ENCODE measurements at regions not wholly inside any gene's neighbourhood (a gene's known extent, or its start where the extent isn't known, plus 50 kb on each side); places are given as distances from the start of the nearest gene placed in this dataset.
A peak's percentile ranks its signal among the peaks of the same experiment; 100 is the strongest.

DNA sequence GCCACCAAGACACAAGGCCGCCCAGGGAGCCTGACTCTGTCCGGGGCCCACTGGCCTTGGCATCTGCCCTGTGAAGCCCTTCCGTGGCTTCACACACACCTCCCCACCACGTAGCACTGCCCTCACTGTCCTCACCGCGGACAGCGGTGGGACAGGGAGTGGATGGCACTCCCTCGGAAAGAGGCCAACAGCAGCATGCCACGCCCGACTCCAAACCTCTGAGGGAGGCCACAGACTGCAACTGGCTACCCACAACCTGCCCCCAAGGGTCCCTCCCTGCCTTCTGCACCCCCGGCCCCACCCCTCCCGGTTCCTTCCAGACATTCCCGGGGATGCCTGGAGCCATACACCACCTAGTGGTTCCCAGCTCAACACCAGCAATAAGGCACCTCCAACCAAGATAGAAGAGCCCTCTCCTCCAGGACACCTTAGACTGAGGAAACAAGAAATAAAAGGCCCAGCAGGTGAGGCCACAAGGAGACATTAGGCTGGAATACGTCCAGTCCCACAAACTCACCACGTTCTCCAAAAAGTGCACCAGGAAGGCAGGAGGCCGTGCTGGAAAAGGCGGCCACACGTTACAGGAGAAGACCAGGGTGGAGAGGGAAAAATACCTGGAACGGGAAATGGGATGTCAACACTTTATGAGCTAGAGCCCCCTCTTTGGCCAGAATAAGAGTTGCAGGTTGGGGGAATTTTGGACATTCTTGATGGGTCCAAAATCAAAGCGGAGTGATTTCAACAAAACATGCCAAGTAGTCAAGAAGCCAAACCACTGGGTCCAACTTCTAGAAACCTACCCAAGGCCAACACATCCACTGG lies 310.0 kb downstream of the SOX9 start:
- DNase-seq = no peak

DNA sequence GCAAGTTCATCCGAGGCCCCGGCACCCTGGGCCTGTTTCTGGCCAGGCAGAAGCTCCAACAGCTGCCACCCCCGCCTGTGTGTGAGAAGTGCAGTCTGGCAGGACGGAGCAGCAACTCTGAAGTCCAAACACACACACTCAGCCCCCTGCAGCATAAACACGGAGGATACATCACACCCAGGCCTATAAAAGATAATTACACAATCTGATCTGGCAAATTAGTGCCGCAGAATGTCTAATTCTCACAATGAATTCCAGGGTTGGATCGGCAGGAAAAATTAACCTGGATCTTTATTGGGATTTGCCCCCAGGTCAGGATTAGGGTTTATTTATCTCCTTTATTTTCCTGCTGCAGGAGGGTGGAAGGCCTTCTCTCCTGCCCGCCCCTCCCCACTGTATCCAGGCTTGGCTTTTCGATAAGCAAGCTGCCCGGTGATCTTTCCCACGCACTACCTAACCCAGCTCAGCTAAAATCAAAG lies 311.4 kb downstream of the SOX9 start:
- DNase-seq = no peak

DNA sequence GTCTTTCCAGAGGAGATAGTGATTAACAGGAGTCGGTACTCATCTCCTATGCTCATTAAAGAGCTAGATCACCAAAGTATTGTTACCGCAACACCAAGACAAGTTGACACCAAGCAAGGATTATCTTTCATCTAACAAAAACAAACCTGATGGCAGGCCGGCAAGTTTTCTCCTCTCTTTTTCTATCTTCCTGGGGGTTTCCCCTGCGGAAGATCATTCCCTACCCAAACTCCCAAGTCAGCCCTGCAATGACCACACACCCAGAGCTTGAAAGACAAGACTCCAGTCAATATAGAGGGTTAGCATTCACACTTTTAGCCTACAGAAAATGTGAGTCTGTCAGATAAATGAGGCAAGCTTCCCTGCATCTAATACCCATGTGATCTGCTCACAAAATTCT lies 312.1 kb downstream of the SOX9 start:
- DNase-seq = no peak

DNA sequence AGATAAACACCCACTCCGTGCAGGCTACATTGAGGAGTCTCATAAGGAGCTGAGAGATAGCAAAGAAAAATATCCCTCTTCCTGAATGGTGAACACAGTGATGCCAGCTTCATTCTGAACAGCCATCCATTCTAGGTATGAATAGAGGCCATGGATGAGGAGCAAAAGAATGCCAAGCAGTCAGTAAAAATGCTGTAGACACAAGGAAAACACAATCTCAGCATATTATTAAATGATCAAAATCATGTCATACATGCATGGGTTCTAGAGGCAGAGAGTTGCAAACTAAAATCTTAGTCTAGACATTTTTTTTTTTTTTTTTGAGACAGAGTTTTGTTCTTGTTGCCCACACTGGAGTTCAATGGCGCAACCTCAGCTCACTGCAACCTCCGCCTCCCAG lies 313.0 kb downstream of the SOX9 start:
- DNase-seq = no peak

DNA sequence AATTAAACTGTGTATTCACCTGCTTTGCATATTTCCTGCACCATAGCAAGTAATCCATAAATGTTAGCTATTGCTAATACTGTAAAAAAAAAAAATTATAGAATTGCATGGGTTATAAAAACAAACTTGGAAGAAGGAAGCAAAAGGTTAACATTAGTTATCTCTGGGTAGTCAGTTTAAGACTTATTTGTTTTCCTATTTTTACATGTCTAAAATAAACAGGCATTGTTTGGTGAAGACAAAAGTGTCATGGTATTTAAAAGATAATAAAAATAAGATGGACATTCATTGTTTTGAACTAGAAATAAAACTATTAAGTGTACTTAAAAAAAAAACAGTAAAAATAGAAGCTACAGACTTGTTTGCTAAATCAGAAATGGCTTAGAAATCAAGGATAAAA lies 313.8 kb downstream of the SOX9 start:
- no peak for DNase-seq

DNA sequence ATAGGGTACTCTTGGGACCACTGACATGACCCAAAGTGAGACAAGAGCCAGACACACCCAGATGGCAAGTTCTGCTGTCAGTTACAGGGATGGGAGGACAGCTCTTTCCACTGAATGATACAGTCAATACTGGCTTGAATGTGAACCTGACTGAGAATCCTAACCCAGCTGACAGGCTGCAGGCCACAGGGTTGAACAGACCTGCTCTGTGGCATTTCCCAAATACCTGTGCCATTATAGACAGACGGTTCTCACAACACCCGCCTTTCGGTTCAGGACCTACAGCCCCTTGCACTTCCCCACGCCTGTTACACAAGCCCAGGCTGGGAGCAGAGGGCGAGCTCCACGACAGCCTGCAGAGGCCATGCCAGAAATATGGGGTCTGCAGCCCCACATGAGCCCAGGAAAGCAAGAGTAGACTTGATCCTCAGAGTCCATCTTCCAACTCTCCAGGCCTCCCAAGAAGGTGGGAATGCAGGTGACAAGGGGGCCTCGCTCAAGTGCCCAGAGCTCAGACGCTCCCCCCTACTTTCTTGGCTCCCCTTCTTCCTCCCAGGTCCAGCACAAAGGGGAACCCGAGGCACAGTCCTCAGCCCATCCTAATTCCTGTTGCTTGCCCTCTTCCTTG lies 314.3 kb downstream of the SOX9 start:
- DNase-seq = no peak

DNA sequence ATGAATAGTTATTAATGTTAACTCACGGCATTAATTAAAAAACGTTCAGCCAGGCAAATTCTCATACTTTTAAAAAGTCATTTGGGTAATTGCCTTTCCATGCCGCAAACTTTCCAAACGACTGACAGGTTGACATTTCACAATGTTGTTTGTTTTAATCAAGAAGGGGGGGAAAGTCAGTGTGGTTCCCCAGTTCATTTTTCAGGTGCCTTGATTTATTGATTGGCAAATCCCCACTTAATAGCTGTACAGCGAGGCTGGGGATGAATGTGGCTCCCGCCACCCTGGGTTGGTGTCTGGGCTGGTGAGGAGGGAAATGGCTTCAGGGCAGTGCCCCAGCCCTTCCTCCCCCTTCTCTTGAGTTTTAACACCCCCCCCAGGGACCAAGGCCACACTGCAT lies 318.0 kb downstream of the SOX9 start:
- no peak for DNase-seq

DNA sequence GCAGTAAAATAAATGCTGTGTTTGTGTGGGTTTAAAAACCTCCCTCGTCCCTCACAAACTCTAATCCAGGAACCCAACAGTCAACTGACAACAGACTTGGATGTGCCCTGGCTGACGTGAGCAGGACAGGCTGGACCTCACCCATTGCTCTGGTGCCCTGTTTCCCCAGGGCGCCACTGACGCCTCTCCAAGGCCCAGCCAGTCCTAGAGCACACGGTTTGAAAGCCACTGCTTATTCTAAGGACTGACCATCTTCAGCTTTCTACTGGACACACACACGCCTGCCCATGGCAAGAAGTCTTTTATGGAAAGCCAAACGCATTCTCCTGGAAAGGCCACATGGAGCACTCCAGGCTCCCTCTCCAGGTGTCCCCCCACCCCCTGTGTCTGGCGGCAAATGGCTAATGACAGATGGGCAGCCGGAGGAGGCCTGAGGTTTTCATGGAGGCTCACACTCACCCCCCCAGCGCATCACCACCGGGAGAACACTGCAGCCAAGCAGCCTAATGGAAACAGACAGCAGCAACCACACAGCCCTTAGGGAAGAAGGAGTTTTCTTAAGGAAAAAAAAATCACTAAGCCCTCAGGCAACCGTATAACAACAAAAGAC lies 319.2 kb downstream of the SOX9 start:
- no peak for DNase-seq

DNA sequence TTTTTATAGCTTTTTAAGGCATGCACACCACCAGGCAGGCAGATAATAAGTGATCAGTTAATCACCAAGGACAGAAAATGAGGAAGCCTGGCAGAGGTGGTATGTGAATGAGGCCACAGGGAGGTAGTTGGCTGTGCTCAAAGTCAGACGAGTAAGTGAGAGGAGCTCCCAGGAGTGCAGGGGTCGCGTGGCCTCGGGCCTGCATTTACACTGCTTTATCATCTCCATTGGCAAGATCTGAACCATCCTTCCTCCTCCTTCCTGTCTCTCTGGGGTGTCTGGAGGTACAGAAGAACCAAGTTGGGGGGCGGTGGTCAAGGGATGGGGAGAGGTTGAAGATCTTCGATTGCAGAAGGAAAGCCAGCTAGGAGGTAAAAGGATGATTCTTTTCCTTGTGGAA lies 320.1 kb downstream of the SOX9 start:
- no peak for DNase-seq

DNA sequence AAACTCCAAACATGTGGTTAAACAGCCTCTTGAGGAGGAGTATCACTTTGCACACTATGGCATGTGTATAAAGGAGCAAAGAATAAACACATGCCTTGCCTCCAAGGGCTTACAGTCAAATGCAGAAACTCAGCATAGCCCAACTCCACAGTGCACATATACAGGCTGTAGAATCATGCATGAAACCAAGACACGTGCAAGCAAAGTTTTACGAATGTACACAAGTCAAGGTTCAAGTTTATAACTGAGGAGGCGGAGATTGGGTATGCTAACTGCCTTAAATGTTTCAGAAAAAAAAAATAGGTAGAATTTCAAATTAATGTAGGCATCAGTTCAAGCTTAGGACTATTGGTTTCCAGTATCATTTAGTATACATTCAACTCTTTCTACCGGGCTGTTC lies 321.1 kb downstream of the SOX9 start:
- no peak for DNase-seq

DNA sequence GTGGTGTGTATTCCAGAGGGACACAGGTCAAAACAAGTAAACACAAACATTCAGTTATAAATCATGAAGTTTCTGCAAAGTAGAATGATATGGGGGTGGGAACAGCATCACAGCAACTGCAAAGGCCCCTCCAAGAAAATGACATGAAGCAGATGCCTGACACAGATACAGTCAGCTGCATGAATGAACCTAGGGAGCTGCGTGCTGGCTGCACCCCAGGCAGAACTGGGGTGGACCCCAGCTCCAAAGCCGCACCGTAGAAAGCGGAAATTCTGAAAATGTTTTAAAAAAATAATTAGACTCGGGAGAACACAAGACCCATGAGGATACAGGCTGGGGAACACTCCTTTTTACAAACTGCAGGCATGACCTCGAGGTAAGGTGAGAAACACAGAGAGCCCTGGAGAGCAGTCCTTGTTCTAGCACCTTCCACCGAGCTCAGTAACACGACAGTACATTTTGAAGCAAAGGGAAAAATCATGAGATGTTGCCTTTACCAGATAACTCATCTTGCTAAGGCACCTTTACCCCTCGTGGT lies 323.8 kb downstream of the SOX9 start:
- no peak for DNase-seq

DNA sequence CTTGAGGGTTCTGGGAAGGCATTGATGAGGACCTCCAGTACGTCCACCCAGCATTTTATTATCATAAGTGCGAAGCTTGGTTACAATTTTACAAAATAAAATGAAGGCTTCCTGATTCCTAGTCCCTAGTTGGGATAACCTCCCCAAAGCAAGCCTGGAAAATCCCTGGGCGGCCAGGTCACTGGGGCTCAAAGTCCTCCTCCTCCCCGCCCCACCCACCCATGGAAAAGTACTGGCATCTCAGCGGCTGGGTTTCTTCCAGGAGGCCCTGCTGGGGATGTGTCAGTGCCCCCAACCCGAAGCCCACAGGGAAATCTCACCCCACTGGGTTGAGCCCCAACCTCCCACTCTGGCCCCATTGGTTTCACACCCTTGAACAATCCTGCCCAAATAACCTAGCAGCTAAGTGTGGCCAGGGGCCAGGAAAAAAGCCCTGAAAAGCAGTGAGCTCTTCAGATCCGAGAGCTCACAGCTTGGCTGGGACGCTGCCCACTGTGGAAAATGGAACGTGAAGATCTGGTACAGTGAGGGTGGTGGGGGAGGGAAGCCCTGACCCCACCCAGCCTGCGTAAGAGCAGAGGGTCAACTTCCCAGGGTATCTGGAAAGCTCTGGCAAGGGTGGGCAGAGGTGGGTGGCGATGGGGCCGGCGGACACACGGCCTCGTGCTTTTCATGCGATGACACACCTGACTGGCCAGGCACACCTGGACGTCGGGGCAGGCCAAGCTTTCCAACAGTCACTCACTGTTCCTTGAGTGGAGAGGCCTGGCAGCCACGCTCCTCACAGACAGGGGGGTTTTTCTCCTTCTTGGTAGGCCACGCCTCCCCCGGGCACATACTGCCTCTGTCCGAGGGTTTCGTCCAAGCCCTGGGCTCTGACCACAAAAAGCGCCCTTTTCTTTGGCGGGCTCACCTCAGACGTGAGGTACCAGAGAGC lies 324.5 kb downstream of the SOX9 start:
- peak; percentile 71 for DNase-seq

DNA sequence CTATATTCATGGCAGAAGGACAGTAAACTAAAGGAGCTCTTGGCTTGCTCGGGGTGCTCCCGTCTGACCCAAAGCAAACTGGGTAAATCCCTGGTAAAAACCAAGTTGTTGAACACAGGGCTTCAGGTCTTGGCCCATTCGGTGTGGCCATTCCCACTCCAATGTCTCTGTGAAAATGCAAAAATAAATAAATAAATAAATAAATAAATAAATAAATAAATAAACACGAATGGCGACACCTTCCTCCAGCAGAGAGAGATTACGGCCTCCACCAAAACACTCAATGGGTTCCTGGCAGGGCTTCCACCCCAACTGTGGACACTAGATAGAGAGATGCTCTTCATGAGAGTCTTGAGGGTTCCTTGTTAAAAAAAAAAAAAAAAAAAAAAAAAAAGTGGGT lies 325.3 kb downstream of the SOX9 start:
- DNase-seq = no peak

DNA sequence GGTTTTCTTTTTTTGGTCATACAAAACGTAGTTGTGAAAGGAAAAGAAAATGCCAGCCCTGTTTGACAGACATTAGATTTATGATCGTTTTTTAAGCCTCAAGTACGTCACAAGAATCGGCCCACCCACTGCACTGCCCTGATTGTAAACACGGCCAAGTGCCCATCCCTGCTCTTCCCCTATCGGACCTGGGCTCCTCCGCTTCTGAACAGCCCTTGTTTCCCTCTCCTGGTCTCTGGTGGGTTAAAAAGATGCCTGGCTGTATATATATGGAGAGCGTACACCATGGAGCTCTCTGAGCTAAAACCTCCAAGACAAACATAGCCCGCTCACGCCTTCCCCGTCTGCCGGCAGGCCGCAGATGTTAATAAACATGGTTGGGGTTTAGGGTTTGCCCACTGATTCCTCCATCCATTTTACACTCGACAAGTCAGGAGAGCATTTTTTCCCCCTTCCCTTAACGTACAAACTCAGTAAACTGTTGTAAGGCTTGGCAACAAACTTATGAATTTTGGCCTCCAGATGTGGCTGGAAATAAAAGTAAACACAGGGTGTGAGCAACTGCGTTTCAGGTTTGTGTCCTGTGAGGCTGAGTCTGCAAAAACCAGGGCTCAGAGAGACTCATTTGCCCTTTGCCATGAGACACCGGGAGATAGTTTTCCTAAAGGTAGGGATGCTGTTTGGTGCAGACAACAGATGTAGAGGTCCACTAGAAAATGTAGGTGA lies 325.9 kb downstream of the SOX9 start:
- peak; percentile 39 for DNase-seq

DNA sequence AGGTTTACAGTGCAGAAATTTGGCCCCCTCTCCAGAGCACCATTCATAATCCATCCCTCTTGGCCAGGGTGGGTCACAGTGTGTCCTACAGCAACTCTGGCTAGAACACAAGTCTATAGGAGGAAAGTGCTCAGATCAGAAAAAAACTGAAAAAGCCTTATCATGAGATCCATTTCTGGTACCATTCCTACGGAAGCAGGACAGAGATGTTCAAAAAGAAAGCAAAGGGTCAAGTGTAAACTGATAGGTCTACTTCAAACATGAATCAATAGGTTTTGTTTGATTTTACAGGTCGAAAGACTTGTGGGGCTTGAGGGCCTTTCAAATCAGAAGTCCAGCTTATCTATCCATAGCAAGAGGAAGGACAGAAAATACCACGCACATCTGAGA lies 326.4 kb downstream of the SOX9 start:
- no peak for DNase-seq

DNA sequence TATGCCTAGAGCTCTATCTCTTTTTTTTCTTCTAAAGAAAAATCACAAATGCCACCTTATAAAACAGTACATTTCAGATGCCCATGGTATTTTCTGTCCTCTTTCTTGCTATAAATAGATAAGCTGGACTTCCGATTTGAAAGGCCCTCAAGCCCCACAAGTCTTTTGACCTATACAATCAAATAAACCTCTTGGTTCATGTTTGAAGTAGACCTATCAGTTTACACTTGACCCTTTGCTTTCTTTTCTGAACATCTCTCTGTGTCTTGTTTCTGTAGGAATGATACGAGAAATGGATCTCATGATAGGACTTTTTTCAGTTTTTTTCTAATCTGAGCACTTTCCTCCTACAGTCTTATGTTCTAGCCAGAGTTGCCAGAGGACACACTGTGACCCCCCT lies 327.2 kb downstream of the SOX9 start:
- DNase-seq = no peak

DNA sequence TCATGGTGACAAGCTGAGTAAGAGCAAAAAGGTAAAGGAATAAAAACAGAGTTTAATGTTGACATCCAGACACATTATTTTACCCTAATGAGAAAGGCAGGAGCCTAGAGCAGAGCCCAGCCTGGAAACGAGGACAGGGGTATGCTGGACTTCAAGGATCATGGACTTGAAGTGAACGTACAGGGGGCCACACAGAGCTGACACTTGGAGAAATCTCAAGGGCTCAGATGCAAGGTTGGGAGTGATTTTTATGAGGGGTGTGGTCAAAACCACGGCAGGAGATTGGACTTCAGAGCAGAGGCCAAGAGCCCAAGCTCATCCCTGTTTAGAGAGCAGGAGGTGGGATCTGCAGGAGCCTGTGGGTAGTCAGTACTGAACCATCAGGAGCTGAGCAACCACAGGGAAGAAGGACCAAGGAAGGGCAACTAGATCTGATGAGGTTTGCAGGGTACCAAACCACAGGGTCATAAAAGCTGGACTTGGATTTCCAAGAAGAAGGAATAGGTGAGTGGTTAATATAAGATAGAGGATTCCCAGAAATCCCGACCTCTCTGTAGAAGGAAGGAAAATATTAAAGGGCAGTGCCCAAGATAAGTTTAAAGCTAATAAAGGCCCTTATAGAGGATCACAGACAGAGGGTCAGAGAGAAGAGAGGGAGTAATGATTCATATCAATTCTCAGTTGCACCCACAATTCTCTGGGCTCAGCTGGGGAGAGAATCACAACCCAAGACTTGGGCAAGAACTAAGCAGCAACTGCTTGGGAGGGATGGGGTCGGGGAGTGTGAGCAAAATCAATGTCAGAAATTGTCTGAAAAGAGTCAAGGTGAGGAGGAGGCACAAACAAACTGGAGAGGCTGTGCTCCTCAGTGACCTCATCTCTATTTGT lies 331.7 kb downstream of the SOX9 start:
- no peak for DNase-seq

DNA sequence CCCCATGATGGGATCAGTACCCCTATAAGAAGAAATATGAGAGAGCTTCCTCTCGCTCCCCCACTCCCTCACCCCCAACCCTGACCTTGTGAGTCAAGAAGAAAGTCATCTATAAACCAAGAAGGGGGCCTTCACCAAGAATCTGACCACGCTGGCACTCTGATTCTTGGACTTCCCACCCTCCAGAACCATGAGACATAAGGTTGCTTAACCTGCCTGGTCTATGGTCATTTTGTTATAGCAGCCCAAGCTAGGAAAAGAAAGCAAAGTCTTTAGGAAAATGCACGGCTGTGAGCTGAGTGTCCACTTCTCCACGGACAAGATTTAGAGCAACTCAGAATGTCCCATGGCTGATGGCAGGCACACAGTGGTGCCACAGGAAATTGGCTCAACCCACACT lies 333.5 kb downstream of the SOX9 start:
- DNase-seq = no peak

DNA sequence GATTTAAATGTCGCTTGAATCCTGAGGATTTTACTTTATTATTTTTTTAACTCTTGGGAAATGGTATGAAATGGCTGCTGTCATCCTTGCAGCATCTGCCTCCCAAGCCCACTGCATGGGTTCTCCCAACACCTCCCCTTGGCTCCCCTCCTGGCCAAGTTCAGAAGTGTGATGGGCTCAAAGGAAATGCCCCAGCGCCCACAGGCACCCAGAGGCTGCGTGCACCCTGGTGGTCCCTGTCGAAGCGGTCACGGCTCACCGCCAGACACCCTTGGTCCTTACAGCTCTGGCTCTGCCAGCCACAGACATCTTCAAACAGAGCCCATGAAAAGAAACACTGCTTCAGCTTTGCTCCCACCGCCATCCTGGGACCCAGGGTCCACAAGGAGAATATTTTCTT lies 334.7 kb downstream of the SOX9 start:
- DNase-seq = no peak

DNA sequence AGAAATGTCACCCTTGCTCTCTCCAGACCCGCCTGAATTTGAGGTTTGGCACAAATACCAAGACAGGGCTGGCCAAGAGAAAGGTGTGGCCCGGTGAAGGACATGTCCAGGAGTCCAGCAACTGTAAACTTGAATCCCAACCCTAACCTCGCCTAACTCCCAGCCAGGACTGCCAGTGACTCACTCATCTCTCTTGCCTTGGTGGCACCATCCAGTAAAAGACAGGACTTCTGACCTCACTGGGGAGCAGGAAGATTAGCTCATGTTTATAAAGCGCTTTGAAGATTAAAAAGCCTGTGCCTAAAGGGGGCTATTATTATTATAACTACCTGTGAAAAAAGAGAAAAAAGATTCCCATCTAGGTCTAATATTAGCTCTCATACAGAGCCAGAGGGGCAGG lies 335.3 kb downstream of the SOX9 start:
- no peak for DNase-seq

DNA sequence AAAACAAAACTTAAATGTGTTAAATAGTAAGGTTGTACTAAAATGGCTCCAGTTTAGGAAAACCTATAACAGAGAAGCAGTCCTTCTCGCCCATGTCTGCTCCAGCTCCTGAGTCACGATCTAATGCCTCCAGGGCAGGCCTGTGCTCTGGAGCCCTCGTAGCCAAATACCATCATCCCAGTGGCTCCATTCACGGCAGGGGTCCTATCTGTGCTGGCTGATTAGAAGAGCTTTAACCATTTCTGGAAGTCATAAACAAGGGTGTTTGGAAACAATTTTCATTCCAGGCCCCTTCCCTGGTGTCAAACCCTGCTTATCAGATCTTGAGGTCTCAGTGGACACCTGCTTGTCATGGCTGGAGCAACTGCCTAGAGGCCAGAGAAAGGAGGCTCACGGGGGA lies 336.9 kb downstream of the SOX9 start:
- no peak for DNase-seq
